GM12878 (cell line): ENCODE measurements at regions not wholly inside any gene's neighbourhood (a gene's known extent, or its start where the extent isn't known, plus 50 kb on each side); places are given as distances from the start of the nearest gene placed in this dataset.

ENCODE experiments used
- ATAC-seq: fragments of 200-7000 bp; cut with Tn5 transposase; 3 replicates; pipeline ENCODE4 v1.9.1; 2020; ENCODE audit warnings: mild to moderate bottlenecking, moderate library complexity
- BruUV-seq: library from RNA; stranded (reverse); fragments of 400-500 nt; replicated peaks from 2 replicates; lab custom pipeline; 2021; lab: Mats Ljungman, UMichigan
- CTCF ChIA-PET: fragments of 300-600 bp; sonication (Branson Sonifier 250); formaldehyde crosslinking; extraction: SDS; loops from one replicate; lab custom pipeline; 2021; ENCODE audit warnings: inconsistent platforms; lab: Yijun Ruan, JAX
- POLR2A ChIA-PET: fragments of 350-600 bp; formaldehyde crosslinking; extraction: SDS; loops from one replicate; lab custom pipeline; 2021; ENCODE audit warnings: inconsistent platforms; lab: Charles Lee
- RAD21 ChIA-PET: fragments of 300-600 bp; sonication (Branson Sonifier 250); formaldehyde crosslinking; loops from one replicate; lab custom pipeline; 2023; ENCODE audit warnings: antibody characterized with exemption; ENCODE audit not compliant: unreplicated experiment; lab: Charles Lee
- SMC1A ChIA-PET: fragments of 300-600 bp; sonication (Branson Sonifier 250); formaldehyde crosslinking; loops from one replicate; lab custom pipeline; 2023; ENCODE audit not compliant: unreplicated experiment, uncharacterized antibody; lab: Charles Lee
- DNase-seq: peaks from one replicate; pipeline ENCODE4 v3.0.0-alpha.2; 2011; ENCODE audit warnings: low read depth, low spot score
- FAIRE-seq: peaks from 3 replicates; lab custom pipeline; 2011; peaks lifted over from hg19 to GRCh38; lab: Jason Lieb, UNC
- H2AFZ ChIP-seq: 2 replicates; pipeline ENCODE4 v1.6.0; 2011; ENCODE audit warnings: low read depth, low read length, control low read depth; ENCODE audit not compliant: control insufficient read depth
- H3K27ac ChIP-seq: 2 replicates; pipeline ENCODE4 v1.5.1; 2011; ENCODE audit warnings: control low read depth; ENCODE audit not compliant: control insufficient read depth, insufficient read depth
- H3K27me3 ChIP-seq, 2 experiments: replicated peaks in 1 of 2; 2 replicates each; pipeline versions ENCODE4 v1.6.0 to v1.6.1; 2011; ENCODE audit warnings: low read length in 1 of 2; ENCODE audit not compliant: control insufficient read depth in 2 of 2, insufficient read depth in 2 of 2
- H3K36me3 ChIP-seq, 2 experiments: 2 replicates each; pipeline ENCODE4 v1.5.1; 2011; ENCODE audit warnings: low read length in 1 of 2; ENCODE audit not compliant: control insufficient read depth in 2 of 2, insufficient read depth in 2 of 2
- H3K4me1 ChIP-seq: 2 replicates; pipeline ENCODE4 v1.6.1; 2011; ENCODE audit warnings: mild to moderate bottlenecking, low read length, moderate library complexity, mixed read lengths; ENCODE audit not compliant: control insufficient read depth, insufficient read depth
- H3K4me2 ChIP-seq: 2 replicates; pipeline ENCODE4 v1.6.0; 2011; ENCODE audit warnings: control low read depth; ENCODE audit not compliant: control insufficient read depth, insufficient read depth
- H3K4me3 ChIP-seq: fragments of 200-600 bp; sonication (generic); 2 replicates; pipeline ENCODE4 v1.5.1; 2016
- H3K79me2 ChIP-seq: 2 replicates; pipeline ENCODE4 v1.6.0; 2011; ENCODE audit warnings: low read length; ENCODE audit not compliant: control insufficient read depth, insufficient read depth
- H3K9ac ChIP-seq: 2 replicates; pipeline ENCODE4 v1.8.0; 2011; ENCODE audit warnings: low read length, control low read depth, mixed read lengths; ENCODE audit not compliant: control insufficient read depth, insufficient read depth
- H3K9me3 ChIP-seq: replicated peaks from 3 replicates; pipeline ENCODE4 v1.5.1; 2011; ENCODE audit warnings: mild to moderate bottlenecking, low read length; ENCODE audit not compliant: control insufficient read depth, insufficient read depth
- H4K20me1 ChIP-seq: 2 replicates; pipeline ENCODE4 v1.6.0; 2011; ENCODE audit not compliant: control insufficient read depth, insufficient read depth
- DPF2 ChIP-seq: fragments of 450-650 bp; IDR thresholded peaks from 2 replicates; pipeline ENCODE4 v1.6.1; 2017; ENCODE audit warnings: mild to moderate bottlenecking
- ESRRA ChIP-seq: IDR thresholded peaks from 2 replicates; pipeline ENCODE4 v1.6.1; 2012; ENCODE audit warnings: mild to moderate bottlenecking, low read length, improper control_type of control experiment
- HDAC6 ChIP-seq: fragments of 200-600 bp; sonication (generic); IDR thresholded peaks from one replicate; pipeline ENCODE4 v1.8.0; 2017; ENCODE audit warnings: antibody characterized with exemption; ENCODE audit not compliant: unreplicated experiment
- MTA2 ChIP-seq: fragments of 450-650 bp; IDR thresholded peaks from 2 replicates; pipeline ENCODE4 v1.6.1; 2016; ENCODE audit warnings: low read depth, mild to moderate bottlenecking, moderate library complexity
- MTA3 ChIP-seq: IDR thresholded peaks from 2 replicates; pipeline ENCODE4 v1.6.1; 2012; ENCODE audit warnings: low read length, inconsistent platforms, borderline replicate concordance
- NFYA ChIP-seq: IDR thresholded peaks from 2 replicates; pipeline ENCODE4 v1.6.1; 2011; ENCODE audit warnings: low read depth, mild to moderate bottlenecking, low read length, improper control_type of control experiment, borderline replicate concordance
- POU2F2 ChIP-seq: IDR thresholded peaks from 3 replicates; pipeline ENCODE4 v1.6.1; 2011; ENCODE audit warnings: low read depth, mild to moderate bottlenecking, low read length, borderline replicate concordance
- SIN3A ChIP-seq: IDR thresholded peaks from 2 replicates; pipeline ENCODE4 v1.6.1; 2012; ENCODE audit warnings: low read depth, low read length, improper control_type of control experiment
- ZBED1 ChIP-seq: IDR thresholded peaks from 2 replicates; pipeline ENCODE4 v1.6.1; 2016; ENCODE audit warnings: borderline replicate concordance
- WGBS: methylation state at CpG from one replicate; pipeline ENCODE4 v1.1.6; 2016; ENCODE audit warnings: low lambda C conversion rate; ENCODE audit not compliant: insufficient replicate concordance, insufficient coverage; ENCODE audit errors: missing lambda C conversion rate; 5-methylcytosine and 5-hydroxymethylcytosine counted together
- in situ Hi-C: fragments of 300-500 bp; cut with MboI; formaldehyde crosslinking; loops from 9 replicates; pipeline ENCODE4 v1.14.3; 2018; ENCODE audit warnings: mixed read lengths
- intact Hi-C: fragments of 100-400 bp; cut with micrococcal nuclease; formaldehyde crosslinking; loops from one replicate; pipeline ENCODE4 v1.14.2; 2022; ENCODE audit not compliant: unreplicated experiment
- TF ChIP-seq, protein P1 (sequence below): fragments of 450-650 bp; IDR thresholded peaks from 2 replicates; pipeline ENCODE4 v1.6.1; 2017; ENCODE audit warnings: antibody characterized with exemption, mild to moderate bottlenecking, moderate library complexity
- TF ChIP-seq, protein P2 (sequence below): fragments of 450-650 bp; formaldehyde crosslinking; IDR thresholded peaks from 2 replicates; pipeline ENCODE4 v1.5.0; 2022; ENCODE audit warnings: mild to moderate bottlenecking, missing genetic modification characterization
- TF ChIP-seq, protein P3 (sequence below): fragments of 450-650 bp; IDR thresholded peaks from 2 replicates; pipeline ENCODE4 v1.6.1; 2014; ENCODE audit warnings: mild to moderate bottlenecking
- TF ChIP-seq, protein P4 (sequence below): fragments of 450-650 bp; IDR thresholded peaks from 2 replicates; pipeline ENCODE4 v1.6.1; 2018; ENCODE audit warnings: mild to moderate bottlenecking, low read depth, moderate library complexity; ENCODE audit not compliant: partially characterized antibody

DNA sequence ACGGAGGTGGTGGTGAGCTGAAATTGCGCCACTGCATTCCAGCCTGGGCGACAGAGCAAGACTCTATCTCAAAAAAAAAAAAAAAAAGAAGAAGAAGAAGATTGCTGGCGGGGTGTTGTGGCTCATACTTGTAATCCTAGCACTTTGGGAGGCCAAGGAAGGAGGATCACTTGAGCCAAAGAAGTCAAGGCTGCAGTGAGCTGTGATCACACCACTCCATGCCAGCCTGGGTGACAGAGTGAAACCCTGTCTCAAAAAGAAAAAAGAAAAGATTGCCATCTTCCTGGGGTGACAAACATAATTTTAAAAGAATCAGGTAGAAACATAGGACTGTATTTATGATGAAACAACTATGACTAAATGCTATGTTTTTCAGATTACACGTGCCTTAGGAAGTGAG, 55.1 kb upstream of the EML4 start (continued):
- TF ChIP-seq, protein P1, sequence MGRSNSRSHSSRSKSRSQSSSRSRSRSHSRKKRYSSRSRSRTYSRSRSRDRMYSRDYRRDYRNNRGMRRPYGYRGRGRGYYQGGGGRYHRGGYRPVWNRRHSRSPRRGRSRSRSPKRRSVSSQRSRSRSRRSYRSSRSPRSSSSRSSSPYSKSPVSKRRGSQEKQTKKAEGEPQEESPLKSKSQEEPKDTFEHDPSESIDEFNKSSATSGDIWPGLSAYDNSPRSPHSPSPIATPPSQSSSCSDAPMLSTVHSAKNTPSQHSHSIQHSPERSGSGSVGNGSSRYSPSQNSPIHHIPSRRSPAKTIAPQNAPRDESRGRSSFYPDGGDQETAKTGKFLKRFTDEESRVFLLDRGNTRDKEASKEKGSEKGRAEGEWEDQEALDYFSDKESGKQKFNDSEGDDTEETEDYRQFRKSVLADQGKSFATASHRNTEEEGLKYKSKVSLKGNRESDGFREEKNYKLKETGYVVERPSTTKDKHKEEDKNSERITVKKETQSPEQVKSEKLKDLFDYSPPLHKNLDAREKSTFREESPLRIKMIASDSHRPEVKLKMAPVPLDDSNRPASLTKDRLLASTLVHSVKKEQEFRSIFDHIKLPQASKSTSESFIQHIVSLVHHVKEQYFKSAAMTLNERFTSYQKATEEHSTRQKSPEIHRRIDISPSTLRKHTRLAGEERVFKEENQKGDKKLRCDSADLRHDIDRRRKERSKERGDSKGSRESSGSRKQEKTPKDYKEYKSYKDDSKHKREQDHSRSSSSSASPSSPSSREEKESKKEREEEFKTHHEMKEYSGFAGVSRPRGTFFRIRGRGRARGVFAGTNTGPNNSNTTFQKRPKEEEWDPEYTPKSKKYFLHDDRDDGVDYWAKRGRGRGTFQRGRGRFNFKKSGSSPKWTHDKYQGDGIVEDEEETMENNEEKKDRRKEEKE = no peak
- TF ChIP-seq SIN3A = no peak

DNA sequence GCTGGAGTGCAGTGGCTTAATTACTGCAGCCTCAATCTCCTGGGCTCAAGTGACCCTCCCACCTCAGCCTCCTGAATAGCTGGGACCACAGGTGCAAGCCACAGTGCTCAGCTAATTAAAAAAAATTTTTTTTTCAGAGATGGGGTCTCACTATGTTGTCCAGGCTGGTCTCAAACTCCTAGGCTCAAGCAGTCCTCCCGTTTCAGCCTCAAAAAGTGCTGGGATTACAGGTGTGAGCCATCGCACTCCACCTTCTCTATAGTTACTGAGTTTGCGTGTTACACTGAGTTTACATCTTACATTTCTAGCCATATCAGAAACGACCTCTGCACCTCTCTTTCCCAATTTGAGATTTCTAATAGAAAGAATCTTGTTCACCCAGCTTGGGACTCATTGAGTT, 53.6 kb upstream of the EML4 start:
- no TSS peak for BruUV-seq
- H3K27ac ChIP-seq = no peak overlapping the region
- no peak overlapping the region for H3K4me3 ChIP-seq
- FAIRE-seq (no peak), ATAC-seq (no peak), DNase-seq (no peak)
- H3K4me1 ChIP-seq = peaks cover 23% of the 10 kb centered on the region
- H3K9me3 ChIP-seq = no peaks in the 10 kb centered on the region
- H3K79me2 ChIP-seq = no peaks in the 10 kb centered on the region
- ChIA-PET POLR2A (interaction anchor here (0.6 to 1.8 kb wide), 2 partner anchors 10 to 21 kb away, joined by 3 to 4 read pairs; no protein-coding TSS in a partner anchor), SMC1A (interaction anchor here (0.7 to 8.5 kb wide), 4 partner anchors 11 to 81 kb away, joined by 3 to 83 read pairs (median 34); no protein-coding TSS in a partner anchor), RAD21 (interaction anchor here (0.9 to 5.9 kb wide), 2 partner anchors 10 to 19 kb away, joined by 3 to 36 read pairs; no protein-coding TSS in a partner anchor), CTCF (interaction anchor here (1.6 kb wide), 1 partner anchor 10 kb away, joined by 10 read pairs; no protein-coding TSS in a partner anchor)
- no peak overlapping the region for H3K9ac ChIP-seq
- intact Hi-C loops (no loop called here), in situ Hi-C loops (no loop called here)
- H2AFZ ChIP-seq = no peak overlapping the region
- H3K4me2 ChIP-seq = no peak overlapping the region
- no peaks in the 10 kb centered on the region for H4K20me1 ChIP-seq
- 50% methylated on average over 4 of the region's 4 CpGs for WGBS
- no peaks in the 10 kb centered on the region for H3K36me3 ChIP-seq
- H3K27me3 ChIP-seq = no peaks in the 10 kb centered on the region
- TF ChIP-seq DPF2 (no peak), HDAC6 (no peak), NFYA (no peak), ESRRA (no peak), MTA3 (no peak), ZBED1 (no peak), MTA2 (no peak), POU2F2 (no peak)
- TF ChIP-seq, protein P2, sequence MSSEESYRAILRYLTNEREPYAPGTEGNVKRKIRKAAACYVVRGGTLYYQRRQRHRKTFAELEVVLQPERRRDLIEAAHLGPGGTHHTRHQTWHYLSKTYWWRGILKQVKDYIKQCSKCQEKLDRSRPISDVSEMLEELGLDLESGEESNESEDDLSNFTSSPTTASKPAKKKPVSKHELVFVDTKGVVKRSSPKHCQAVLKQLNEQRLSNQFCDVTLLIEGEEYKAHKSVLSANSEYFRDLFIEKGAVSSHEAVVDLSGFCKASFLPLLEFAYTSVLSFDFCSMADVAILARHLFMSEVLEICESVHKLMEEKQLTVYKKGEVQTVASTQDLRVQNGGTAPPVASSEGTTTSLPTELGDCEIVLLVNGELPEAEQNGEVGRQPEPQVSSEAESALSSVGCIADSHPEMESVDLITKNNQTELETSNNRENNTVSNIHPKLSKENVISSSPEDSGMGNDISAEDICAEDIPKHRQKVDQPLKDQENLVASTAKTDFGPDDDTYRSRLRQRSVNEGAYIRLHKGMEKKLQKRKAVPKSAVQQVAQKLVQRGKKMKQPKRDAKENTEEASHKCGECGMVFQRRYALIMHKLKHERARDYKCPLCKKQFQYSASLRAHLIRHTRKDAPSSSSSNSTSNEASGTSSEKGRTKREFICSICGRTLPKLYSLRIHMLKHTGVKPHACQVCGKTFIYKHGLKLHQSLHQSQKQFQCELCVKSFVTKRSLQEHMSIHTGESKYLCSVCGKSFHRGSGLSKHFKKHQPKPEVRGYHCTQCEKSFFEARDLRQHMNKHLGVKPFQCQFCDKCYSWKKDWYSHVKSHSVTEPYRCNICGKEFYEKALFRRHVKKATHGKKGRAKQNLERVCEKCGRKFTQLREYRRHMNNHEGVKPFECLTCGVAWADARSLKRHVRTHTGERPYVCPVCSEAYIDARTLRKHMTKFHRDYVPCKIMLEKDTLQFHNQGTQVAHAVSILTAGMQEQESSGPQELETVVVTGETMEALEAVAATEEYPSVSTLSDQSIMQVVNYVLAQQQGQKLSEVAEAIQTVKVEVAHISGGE = no peak
- TF ChIP-seq, protein P3, sequence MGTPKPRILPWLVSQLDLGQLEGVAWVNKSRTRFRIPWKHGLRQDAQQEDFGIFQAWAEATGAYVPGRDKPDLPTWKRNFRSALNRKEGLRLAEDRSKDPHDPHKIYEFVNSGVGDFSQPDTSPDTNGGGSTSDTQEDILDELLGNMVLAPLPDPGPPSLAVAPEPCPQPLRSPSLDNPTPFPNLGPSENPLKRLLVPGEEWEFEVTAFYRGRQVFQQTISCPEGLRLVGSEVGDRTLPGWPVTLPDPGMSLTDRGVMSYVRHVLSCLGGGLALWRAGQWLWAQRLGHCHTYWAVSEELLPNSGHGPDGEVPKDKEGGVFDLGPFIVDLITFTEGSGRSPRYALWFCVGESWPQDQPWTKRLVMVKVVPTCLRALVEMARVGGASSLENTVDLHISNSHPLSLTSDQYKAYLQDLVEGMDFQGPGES = no peak
- TF ChIP-seq, protein P4, sequence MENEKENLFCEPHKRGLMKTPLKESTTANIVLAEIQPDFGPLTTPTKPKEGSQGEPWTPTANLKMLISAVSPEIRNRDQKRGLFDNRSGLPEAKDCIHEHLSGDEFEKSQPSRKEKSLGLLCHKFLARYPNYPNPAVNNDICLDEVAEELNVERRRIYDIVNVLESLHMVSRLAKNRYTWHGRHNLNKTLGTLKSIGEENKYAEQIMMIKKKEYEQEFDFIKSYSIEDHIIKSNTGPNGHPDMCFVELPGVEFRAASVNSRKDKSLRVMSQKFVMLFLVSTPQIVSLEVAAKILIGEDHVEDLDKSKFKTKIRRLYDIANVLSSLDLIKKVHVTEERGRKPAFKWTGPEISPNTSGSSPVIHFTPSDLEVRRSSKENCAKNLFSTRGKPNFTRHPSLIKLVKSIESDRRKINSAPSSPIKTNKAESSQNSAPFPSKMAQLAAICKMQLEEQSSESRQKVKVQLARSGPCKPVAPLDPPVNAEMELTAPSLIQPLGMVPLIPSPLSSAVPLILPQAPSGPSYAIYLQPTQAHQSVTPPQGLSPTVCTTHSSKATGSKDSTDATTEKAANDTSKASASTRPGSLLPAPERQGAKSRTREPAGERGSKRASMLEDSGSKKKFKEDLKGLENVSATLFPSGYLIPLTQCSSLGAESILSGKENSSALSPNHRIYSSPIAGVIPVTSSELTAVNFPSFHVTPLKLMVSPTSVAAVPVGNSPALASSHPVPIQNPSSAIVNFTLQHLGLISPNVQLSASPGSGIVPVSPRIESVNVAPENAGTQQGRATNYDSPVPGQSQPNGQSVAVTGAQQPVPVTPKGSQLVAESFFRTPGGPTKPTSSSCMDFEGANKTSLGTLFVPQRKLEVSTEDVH = no peak
